IMR-90 (cell line): ENCODE measurements at regions not wholly inside any gene's neighbourhood (a gene's known extent, or its start where the extent isn't known, plus 50 kb on each side); places are given as distances from the start of the nearest gene placed in this dataset.

ENCODE experiments used
- BHLHE40 ChIP-seq: fragments of 150-350 bp; IDR thresholded peaks from 2 replicates; pipeline ENCODE4 v1.6.1; 2016; ENCODE audit warnings: mild to moderate bottlenecking, low read depth, low read length
- CEBPB ChIP-seq: IDR thresholded peaks from 2 replicates; pipeline ENCODE4 v1.6.1; 2012; ENCODE audit warnings: low read depth, low read length, improper control_type of control experiment
- CHD1 ChIP-seq: IDR thresholded peaks from 2 replicates; pipeline ENCODE4 v1.6.1; 2012; ENCODE audit warnings: low read depth, low read length, improper control_type of control experiment
- FOS ChIP-seq: fragments of 150-350 bp; IDR thresholded peaks from 2 replicates; pipeline ENCODE4 v1.6.1; 2016; ENCODE audit warnings: low read depth, low read length
- MAFK ChIP-seq: IDR thresholded peaks from 2 replicates; pipeline ENCODE4 v1.6.1; 2012; ENCODE audit warnings: low read depth, low read length, improper control_type of control experiment
- MAZ ChIP-seq: IDR thresholded peaks from 2 replicates; pipeline ENCODE4 v1.6.1; 2012; ENCODE audit warnings: low read depth, mild to moderate bottlenecking, low read length, improper control_type of control experiment, moderate library complexity, borderline replicate concordance
- MXI1 ChIP-seq: IDR thresholded peaks from 2 replicates; pipeline ENCODE4 v1.6.1; 2012; ENCODE audit warnings: low read depth, mild to moderate bottlenecking, low read length, moderate library complexity, borderline replicate concordance
- NFE2L2 ChIP-seq: fragments of 150-350 bp; IDR thresholded peaks from 2 replicates; pipeline ENCODE4 v1.6.1; 2016; ENCODE audit warnings: low read depth, mild to moderate bottlenecking, low read length
- POLR2A ChIP-seq: IDR thresholded peaks from 2 replicates; pipeline ENCODE4 v1.6.1; 2012; ENCODE audit warnings: mild to moderate bottlenecking, low read depth, low read length
- RAD21 ChIP-seq: IDR thresholded peaks from 2 replicates; pipeline ENCODE4 v1.6.1; 2012; ENCODE audit warnings: low read length, improper control_type of control experiment
- TF ChIP-seq, protein P1 (sequence below): conservative IDR thresholded peaks from 2 replicates; pipeline ENCODE4 v1.5.1; 2012; ENCODE audit warnings: mild to moderate bottlenecking, low read depth, low read length, improper control_type of control experiment
- TF ChIP-seq, protein P2 (sequence below): fragments of 150-350 bp; IDR thresholded peaks from 2 replicates; pipeline ENCODE4 v1.6.1; 2017; ENCODE audit warnings: mild to moderate bottlenecking, antibody characterized with exemption, low read length, low read depth

DNA sequence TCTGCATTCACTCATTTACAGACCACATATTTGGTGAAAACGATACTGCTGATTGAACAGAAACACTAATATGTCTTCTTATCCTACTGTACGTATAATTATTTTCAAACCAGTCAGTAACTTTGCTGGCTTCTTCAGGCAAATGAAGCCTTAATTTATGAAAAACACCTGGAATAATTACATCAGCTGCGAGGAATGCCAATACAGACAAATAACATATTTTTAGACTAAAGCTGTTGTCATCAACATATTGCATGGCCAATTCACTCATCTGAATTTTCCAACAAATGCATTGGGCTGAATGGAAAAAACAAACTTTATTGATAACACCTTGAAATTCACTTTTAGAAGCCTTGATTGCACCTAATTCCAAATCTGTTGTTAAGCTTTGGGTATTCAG, 165.9 kb downstream of the HLX start:
- TF ChIP-seq, protein P1, sequence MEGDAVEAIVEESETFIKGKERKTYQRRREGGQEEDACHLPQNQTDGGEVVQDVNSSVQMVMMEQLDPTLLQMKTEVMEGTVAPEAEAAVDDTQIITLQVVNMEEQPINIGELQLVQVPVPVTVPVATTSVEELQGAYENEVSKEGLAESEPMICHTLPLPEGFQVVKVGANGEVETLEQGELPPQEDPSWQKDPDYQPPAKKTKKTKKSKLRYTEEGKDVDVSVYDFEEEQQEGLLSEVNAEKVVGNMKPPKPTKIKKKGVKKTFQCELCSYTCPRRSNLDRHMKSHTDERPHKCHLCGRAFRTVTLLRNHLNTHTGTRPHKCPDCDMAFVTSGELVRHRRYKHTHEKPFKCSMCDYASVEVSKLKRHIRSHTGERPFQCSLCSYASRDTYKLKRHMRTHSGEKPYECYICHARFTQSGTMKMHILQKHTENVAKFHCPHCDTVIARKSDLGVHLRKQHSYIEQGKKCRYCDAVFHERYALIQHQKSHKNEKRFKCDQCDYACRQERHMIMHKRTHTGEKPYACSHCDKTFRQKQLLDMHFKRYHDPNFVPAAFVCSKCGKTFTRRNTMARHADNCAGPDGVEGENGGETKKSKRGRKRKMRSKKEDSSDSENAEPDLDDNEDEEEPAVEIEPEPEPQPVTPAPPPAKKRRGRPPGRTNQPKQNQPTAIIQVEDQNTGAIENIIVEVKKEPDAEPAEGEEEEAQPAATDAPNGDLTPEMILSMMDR = no peak
- TF ChIP-seq CEBPB (no peak), BHLHE40 (no peak), MXI1 (no peak), POLR2A (no peak), NFE2L2 (no peak), RAD21 (no peak), MAFK (no peak), MAZ (no peak), FOS (no peak), CHD1 (no peak)
- TF ChIP-seq, protein P2, sequence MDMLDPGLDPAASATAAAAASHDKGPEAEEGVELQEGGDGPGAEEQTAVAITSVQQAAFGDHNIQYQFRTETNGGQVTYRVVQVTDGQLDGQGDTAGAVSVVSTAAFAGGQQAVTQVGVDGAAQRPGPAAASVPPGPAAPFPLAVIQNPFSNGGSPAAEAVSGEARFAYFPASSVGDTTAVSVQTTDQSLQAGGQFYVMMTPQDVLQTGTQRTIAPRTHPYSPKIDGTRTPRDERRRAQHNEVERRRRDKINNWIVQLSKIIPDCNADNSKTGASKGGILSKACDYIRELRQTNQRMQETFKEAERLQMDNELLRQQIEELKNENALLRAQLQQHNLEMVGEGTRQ = no peak
